Glutamatergic neuron (in vitro differentiated cells): ENCODE measurements at regions not wholly inside any gene's neighbourhood (a gene's known extent, or its start where the extent isn't known, plus 50 kb on each side); places are given as distances from the start of the nearest gene placed in this dataset.

Experiments used
- DNase-seq: peaks from one replicate; pipeline ENCODE4 v3.0.0; 2022
- H3K27ac Mint-ChIP-seq: one replicate; pipeline ENCODE4 v1.8.0; 2020; ENCODE audit warnings: mild to moderate bottlenecking, mixed read lengths, inconsistent platforms; ENCODE audit not compliant: unreplicated experiment
- H3K27me3 Mint-ChIP-seq: one replicate; pipeline ENCODE4 v1.8.0; 2020; ENCODE audit warnings: mild to moderate bottlenecking, moderate library complexity, mixed read lengths, inconsistent platforms; ENCODE audit not compliant: unreplicated experiment
- H3K36me3 Mint-ChIP-seq: one replicate; pipeline ENCODE4 v1.8.0; 2020; ENCODE audit warnings: mild to moderate bottlenecking, mixed read lengths, inconsistent platforms; ENCODE audit not compliant: unreplicated experiment
- H3K4me1 Mint-ChIP-seq: one replicate; pipeline ENCODE4 v1.8.0; 2020; ENCODE audit warnings: mild to moderate bottlenecking, low read depth, mixed read lengths, inconsistent platforms; ENCODE audit not compliant: unreplicated experiment
- H3K4me3 Mint-ChIP-seq: one replicate; pipeline ENCODE4 v1.8.0; 2020; ENCODE audit warnings: mild to moderate bottlenecking, mixed read lengths, inconsistent platforms; ENCODE audit not compliant: unreplicated experiment
- H3K9me3 Mint-ChIP-seq: one replicate; pipeline ENCODE4 v1.8.0; 2020; ENCODE audit warnings: mild to moderate bottlenecking, moderate library complexity, mixed read lengths, inconsistent platforms; ENCODE audit not compliant: unreplicated experiment
- TF ChIP-seq, protein P1 (sequence below): fragments of 200-600 bp; sonication (generic); IDR thresholded peaks from one replicate; pipeline ENCODE4 v1.5.0; 2021; ENCODE audit not compliant: partially characterized antibody, unreplicated experiment

DNA sequence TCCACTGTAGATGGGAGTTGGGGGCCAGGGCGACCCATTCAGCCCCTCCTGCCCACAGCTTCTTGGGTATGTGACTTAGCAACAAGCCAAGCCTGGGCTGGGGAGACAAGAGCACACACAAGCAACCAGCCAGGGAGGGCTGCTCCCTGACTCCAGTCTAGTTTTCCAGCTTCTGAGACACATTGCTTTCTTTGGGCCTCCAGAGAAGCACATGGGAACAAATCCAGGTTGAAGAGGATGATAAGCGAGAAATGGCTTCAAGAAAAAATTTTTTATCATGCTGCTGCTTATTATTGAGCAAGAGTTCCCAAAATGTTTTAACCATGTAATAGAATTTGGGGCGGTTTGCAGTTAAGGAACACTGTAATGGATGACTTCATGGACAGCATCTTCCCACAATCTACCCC is 173.7 kb downstream of the SOX9 start:
- no peak for DNase-seq
- TF ChIP-seq, protein P1, sequence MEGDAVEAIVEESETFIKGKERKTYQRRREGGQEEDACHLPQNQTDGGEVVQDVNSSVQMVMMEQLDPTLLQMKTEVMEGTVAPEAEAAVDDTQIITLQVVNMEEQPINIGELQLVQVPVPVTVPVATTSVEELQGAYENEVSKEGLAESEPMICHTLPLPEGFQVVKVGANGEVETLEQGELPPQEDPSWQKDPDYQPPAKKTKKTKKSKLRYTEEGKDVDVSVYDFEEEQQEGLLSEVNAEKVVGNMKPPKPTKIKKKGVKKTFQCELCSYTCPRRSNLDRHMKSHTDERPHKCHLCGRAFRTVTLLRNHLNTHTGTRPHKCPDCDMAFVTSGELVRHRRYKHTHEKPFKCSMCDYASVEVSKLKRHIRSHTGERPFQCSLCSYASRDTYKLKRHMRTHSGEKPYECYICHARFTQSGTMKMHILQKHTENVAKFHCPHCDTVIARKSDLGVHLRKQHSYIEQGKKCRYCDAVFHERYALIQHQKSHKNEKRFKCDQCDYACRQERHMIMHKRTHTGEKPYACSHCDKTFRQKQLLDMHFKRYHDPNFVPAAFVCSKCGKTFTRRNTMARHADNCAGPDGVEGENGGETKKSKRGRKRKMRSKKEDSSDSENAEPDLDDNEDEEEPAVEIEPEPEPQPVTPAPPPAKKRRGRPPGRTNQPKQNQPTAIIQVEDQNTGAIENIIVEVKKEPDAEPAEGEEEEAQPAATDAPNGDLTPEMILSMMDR: no peak
- H3K27me3 Mint-ChIP-seq: no peaks in the 10 kb centered on the region
- no peak overlapping the region for H3K4me3 Mint-ChIP-seq
- H3K9me3 Mint-ChIP-seq: no peaks in the 10 kb centered on the region
- no peak overlapping the region for H3K27ac Mint-ChIP-seq
- peaks cover 4% of the 10 kb centered on the region for H3K36me3 Mint-ChIP-seq
- H3K4me1 Mint-ChIP-seq: peaks cover 2% of the 10 kb centered on the region

DNA sequence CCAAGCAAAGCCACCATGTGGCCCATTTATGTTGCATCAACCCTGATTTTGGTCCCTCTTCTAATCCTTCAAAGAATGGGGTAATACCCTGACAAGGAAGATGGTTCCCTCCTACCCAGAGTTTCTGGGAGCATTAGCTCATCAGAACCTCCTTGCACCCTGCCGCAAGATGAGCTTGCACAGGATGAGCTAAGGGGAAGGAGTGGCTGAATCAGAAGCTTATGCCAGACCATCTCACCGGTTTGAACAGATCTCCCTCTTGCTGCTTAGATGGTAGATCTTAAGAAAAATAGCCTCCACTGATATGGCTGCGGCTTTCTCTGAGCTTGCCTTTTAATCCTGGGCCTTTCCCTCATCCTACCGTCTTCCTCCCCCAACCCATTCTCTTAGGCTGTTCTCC is 175.1 kb downstream of the SOX9 start:
- TF ChIP-seq, protein P1: no peak
- Mint-ChIP-seq H3K27ac (no peak overlapping the region), H3K36me3 (peaks cover 4% of the 10 kb centered on the region), H3K4me3 (no peak overlapping the region), H3K27me3 (no peaks in the 10 kb centered on the region), H3K4me1 (peaks cover 2% of the 10 kb centered on the region), H3K9me3 (no peaks in the 10 kb centered on the region)
- DNase-seq: no peak

DNA sequence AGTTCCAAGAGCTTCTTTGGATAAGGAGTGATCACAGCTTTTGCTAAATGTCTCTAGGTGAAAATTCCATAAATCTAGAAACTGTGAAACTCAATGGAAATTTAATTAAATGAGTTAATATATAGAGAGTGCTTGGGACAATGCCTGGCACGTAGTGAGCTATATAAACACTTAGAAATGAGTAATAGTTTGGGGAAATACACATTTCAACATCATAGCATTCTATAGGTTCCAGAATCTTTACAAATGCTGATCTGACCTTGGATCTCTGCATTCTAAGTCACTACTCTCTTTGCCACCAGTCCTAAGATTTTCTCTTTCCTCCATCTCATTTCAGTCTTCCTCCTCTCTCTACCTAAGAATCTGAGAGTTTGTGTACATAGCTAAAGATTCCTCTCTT is 175.6 kb downstream of the SOX9 start:
- Mint-ChIP-seq H3K27ac (no peak overlapping the region), H3K4me3 (no peak overlapping the region), H3K9me3 (no peaks in the 10 kb centered on the region), H3K4me1 (peaks cover 2% of the 10 kb centered on the region), H3K36me3 (peaks cover 4% of the 10 kb centered on the region), H3K27me3 (no peaks in the 10 kb centered on the region)
- DNase-seq: no peak
- TF ChIP-seq, protein P1: no peak

DNA sequence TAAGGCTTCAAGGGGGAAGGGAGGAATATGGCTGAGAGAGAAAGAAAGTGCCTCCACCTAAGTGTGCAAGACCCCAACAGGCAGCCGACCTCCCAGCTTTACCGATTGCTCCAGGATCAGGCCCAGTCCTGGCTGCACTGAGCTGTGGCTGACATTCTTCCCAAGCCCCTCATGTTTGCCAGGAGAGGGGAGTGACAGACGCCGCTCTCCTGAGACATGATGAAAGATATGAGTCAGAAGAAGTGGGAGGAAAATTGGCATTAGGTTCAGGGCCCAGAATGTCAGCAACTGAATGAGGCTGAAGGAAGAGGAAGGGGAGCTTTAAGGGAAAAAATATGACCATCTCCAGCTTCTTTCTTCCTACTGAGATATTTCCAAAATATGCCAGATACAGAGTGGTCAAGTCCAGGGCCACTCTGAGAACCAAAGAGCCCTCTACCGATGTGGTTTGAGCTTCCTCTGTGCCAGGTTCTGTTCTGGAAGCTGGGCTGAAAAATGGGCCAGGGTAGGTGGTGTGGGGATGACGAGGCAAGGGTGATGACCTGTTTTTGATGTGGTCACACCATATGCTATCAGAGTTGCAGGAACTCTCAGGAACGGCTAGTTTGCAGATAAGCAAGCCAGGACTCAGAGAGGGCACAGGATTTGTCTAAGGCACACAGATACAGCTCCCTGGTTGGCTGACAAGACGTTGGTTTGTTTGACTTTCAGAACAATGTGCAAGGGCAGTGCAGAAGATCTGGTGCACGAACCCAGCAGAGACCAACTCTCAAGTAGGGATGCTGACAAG is 176.7 kb downstream of the SOX9 start:
- DNase-seq: no peak
- peaks cover 2% of the 10 kb centered on the region for H3K9me3 Mint-ChIP-seq
- peaks cover 2% of the 10 kb centered on the region for H3K27me3 Mint-ChIP-seq
- H3K27ac Mint-ChIP-seq: no peak overlapping the region
- H3K36me3 Mint-ChIP-seq: peaks cover 4% of the 10 kb centered on the region
- TF ChIP-seq, protein P1: no peak
- H3K4me3 Mint-ChIP-seq: no peak overlapping the region
- peaks cover 2% of the 10 kb centered on the region for H3K4me1 Mint-ChIP-seq

DNA sequence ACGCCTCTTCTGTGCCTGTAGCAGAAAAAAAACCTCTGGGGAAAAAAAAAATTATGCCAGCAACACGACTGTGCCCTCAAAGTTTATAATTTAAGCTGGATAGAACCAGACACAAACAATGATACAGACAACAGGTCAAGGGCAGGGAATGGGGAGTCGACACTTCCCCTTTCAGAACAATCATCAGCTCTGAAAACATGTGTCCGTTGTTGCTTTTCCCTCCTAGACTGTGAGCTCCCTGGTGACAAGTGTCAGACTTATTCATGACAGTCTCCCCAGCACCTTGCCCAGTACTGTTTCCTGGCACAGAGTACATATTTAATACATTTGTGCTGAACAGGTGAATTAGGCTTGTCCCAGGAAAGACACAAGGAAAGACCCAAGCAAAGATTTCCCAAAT is 178.3 kb downstream of the SOX9 start:
- no peak overlapping the region for H3K27ac Mint-ChIP-seq
- H3K27me3 Mint-ChIP-seq: peaks cover 2% of the 10 kb centered on the region
- peaks cover 2% of the 10 kb centered on the region for H3K9me3 Mint-ChIP-seq
- H3K4me3 Mint-ChIP-seq: no peak overlapping the region
- H3K4me1 Mint-ChIP-seq: peaks cover 2% of the 10 kb centered on the region
- TF ChIP-seq, protein P1: no peak
- DNase-seq: no peak
- H3K36me3 Mint-ChIP-seq: peaks cover 4% of the 10 kb centered on the region
